ENCODE measurements at regions not wholly inside any gene's neighbourhood (a gene's known extent, or its start where the extent isn't known, plus 50 kb on each side); places are given as distances from the start of the nearest gene placed in this dataset.
"Not testable (repeated sequence)": the region's sequence is repeated elsewhere in the genome, so short reads cannot be mapped to it uniquely, and the experiment has no call there.

- DNase-seq, result no peak
Observed at GRCh38 chr10:21125471-21126228, 228.5 kb upstream of the NEBL start.

GRCh38 chr10:21122907-21123306, 225.8 kb upstream of the NEBL start:
- no peak for DNase-seq

DNA sequence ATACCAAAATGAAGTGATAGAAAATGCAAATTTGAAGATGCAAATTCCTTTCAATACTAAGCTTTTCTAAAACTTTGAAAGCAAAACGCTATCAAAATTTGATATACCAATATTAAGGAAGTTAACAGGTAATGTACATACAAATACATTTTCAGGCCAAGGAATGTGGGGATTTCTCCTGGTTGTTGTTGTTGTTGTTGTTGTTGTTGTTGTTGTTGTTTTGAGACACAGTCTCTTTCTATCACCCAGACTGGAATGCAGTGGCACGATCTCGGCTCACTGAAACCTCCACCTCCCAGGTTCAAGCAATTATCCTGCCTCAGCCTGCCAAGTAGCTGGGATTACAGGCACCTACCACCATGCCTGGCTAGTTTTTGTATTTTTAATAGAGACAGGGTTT, 224.7 kb upstream of the NEBL start:
- DNase-seq, result not testable (repeated sequence)

- no peak for DNase-seq
Observed at GRCh38 chr10:21114683-21115082, 217.6 kb upstream of the NEBL start.

GRCh38 chr10:21110358-21110757, 213.2 kb upstream of the NEBL start:
- DNase-seq, result no peak

DNA sequence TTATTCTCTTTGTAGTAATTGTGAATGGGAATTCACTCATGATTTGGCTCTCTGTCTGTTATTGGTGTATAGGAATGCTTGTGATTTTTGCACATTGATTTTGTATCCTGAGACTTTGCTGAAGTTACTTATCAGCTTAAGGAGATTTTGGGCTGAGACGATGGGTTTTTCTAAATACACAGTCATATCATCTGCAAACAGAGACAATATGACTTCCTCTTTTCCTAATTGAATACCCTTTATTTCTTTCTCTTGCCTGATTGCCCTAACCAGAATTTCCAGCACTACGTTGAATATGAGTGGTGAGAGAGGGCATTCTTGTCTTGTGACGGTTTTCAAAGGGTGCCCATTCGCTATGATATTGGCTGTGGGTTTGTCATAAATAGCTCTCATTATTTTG, 209.8 kb upstream of the NEBL start:
- not testable (repeated sequence) for DNase-seq

DNA sequence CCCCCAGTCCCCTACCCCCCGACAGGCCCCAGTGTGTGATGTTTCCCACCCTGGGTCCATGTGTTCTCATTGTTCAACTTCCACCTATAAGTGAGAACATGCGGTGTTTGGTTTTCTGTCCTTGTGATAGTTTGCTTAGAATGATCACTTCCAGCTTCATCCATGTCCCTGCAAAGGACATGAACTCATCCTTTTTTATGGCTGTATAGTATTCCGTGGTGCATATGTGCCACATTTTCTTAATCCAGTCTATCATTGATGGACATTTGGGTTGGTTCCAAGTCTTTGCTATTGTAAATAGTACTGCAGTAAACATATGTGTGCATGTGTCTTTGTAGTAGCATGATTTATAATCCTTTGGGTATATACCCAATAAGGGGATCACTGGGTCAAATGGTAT, 208.2 kb upstream of the NEBL start:
- DNase-seq, result not testable (repeated sequence)

DNA sequence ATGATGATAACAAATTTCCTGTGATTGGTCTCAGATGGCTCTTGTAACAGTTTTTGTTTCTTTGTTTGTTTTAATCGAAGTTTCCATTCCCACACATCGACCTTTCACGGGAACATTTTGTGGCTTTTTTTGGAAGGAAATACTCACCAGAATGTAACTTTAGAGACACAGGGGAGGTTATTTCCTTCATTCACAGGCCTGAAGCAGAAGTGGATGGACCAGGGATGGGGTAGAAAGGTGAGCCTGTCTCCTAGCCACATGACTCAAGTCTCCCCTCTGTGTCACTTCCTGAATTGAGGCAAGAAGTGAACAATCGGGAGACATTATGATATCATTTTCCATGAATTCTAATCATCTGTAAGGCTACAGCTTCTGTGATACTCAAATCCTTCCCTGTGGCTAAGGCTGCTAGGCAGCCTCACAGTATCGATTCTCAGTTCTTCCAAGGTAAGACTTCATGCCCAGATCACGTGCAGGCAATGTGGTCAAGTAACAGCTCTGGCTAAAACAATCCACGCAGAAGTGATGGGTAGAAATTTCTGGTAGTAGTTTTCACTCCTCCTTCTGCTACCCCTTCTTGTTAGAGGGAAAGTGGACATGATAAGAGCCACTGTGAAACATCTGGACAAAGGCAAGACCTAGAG, 203.9 kb upstream of the NEBL start:
- DNase-seq, result no peak

DNA sequence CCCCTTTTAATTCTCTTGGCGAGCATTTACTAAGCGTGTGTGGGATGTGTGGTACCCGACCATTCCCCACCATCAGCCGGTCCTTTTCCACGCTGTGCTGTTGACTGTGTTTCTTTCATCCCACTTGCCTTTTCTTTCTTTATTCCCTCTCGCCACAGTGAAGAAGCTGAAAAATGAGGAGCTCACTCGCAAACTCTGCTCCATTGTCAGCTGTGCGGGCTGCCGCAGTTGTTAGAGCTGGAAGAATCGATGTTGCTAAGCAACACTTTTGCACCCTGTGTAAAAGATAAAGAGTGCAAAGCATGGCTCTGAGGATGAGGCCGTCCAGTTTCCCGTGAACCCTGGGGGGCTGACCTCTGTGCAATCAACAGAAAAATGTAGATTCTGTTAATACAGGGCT, 203.1 kb upstream of the NEBL start:
- no peak for DNase-seq

- DNase-seq, result no peak
Observed at GRCh38 chr10:21099291-21100062, 202.4 kb upstream of the NEBL start.

DNA sequence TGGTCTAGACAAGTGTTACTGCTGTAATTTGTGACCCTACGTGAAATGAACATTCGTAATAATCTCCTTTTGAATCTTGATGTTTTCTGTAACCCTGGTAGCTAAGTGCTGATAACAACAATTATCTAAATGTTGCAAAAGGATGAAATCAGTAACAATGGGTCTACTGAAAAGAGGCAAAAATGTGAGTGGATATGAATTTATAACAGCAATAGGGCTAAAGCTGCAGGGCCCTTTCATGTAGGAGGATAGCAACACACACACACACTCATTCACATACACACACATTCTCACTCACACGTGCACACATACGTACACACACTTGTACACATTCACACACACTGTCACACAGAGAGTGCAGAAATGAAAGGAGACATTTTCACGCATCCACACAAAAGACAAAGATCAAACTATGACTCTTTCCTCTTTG, 200.8 kb upstream of the NEBL start:
- no peak for DNase-seq

DNA sequence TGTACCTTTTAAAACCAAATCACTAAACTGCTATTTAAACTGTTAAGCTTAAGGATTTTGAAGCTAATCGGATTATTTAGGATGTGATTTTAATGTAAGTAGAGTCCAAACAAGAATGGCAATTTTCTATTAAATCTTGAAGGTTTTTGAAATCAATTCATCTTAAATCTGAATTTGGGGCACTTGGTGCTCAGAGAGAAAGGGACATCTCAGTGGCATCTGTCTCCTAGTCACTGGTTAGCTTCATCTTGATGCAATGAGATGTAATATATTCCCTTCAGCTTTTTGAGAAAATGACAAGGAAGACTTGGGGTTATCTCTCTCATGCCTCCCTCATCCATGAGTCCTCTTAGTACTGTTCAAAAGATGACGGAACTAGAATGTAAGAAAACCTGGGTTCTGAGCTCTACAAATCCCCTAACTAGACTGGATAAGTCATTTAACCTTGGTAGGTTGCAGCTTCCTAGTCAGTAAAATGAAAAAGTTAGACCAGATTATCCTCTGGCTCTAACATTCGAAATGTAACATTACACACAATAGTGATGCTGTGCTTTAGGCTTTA, 198.5 kb upstream of the NEBL start:
- DNase-seq, result no peak

- DNase-seq, result no peak
Observed at GRCh38 chr10:21095073-21095472, 198.0 kb upstream of the NEBL start.

- DNase-seq, result no peak
Observed at GRCh38 chr10:21092683-21093524, 195.8 kb upstream of the NEBL start.

GRCh38 chr10:21090609-21091082, 193.5 kb upstream of the NEBL start:
- no peak for DNase-seq

DNA sequence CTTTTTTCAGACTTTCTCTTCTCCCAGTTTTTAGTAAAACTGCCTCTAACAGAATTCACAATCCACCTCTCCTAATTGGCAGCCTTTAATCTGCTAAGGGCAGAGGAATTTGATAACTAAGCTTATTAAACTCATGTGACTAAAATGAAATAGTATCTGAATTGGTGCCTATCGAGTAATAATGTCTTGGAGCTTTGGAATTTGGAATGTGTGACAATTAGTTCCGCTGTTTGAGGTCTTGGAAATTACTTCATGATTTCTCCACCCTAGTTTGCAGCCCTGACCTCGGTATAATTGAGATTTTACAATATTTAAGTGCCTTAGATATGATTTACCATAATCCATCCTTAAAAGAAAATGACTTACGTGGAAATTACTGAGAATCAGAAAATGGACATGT, 190.4 kb upstream of the NEBL start:
- DNase-seq, result no peak

DNA sequence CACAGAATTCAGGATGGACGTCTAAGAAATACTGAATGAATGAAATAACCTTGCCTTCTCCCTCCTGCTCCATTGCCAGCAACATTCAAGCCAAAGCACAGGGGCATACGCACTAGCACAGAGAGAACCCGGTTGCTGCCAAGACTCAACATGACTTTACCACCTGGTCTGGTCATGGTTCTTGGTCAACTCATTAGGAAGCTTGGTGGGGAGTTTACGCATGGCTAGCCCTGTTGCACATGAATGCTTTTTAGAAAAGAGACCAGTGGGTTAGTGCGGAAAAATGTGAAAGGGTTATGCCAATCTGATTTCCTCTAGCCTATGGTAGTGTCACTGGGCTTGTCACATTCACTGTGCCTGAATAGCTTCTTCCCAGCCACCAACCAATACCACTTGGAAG, 187.6 kb upstream of the NEBL start:
- no peak for DNase-seq

DNA sequence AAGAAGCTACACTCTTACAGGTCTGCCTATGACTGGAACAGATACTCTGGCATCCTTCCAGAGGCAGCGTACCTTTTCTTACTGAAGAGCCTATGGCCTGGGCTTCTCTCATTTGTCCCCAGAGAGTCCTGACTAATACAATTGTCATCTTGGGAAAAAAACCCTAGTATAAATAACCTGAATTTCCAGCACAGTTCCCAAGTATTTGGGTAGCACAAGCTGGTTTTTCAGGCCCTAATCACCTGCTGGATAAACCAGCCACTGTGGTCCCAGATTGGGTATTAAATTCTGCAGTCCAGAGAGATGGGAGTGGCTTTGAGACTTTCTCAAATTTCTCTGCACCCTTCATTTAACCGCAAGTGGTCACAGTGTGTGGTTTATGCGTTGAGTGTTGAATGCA, 186.8 kb upstream of the NEBL start:
- peak; percentile 23 for DNase-seq

DNA sequence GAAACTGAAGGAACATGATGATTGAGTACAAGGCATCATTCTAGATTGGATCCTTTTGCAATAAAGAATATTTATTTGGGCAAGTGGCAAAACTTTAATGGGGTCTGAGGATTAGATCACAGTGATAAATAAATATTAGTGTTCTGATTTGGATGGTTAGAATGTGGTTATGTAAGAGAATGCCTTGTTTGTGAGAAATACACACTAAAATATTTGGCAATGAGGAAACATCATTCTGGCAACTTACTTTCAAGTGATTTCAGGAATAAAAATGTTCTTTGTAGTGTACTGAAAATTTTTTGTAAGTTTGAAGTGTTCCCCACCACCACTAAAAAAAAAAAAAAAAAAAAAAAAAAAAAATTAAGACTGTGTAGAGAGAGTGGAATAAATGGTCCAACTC, 185.1 kb upstream of the NEBL start:
- DNase-seq, result no peak

- no peak for DNase-seq
Observed at GRCh38 chr10:21080261-21080660, 183.2 kb upstream of the NEBL start.

DNA sequence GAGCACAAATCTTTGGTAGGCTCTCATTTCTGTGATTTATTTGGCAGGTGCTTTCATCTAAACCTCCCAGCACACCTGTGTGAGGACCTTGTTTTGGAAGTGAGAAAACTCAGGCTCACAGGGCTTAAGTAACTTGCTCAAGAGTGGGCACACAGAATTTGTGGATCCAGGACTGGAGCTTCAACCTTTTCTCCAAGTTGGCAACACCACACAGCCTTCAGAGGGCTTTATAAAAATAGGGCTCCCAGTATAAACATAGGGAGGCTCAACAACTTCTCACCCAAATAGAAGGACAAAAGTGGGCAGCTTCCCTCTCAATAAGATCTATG, 182.2 kb upstream of the NEBL start:
- DNase-seq, result no peak
